GM10266 (cell line): ENCODE measurements at regions not wholly inside any gene's neighbourhood (a gene's known extent, or its start where the extent isn't known, plus 50 kb on each side); places are given as distances from the start of the nearest gene placed in this dataset.

Experiments
- DNase-seq: peaks from one replicate; pipeline ENCODE4 v3.0.0; 2012; ENCODE audit errors: extremely low spot score
- CTCF ChIP-seq: IDR thresholded peaks from 2 replicates; pipeline ENCODE4 v1.5.1; 2012; ENCODE audit warnings: mild to moderate bottlenecking, low read depth; ENCODE audit not compliant: control insufficient read depth, insufficient read depth; ENCODE audit errors: missing control alignments

- DNase-seq, result no peak
- no peak for TF ChIP-seq CTCF
Measured at GRCh38 chr14:58765418-58765831, 127.7 kb downstream of the DACT1 start.

- DNase-seq, result no peak
- TF ChIP-seq CTCF, result no peak
Measured at GRCh38 chr14:58765843-58766242, 128.1 kb downstream of the DACT1 start.

- no peak for TF ChIP-seq CTCF
- DNase-seq, result no peak
Measured at GRCh38 chr14:58769011-58769643, 131.4 kb downstream of the DACT1 start.

- no peak for TF ChIP-seq CTCF
- DNase-seq, result no peak
Measured at GRCh38 chr14:58769771-58770170, 132.0 kb downstream of the DACT1 start.

- no peak for TF ChIP-seq CTCF
- DNase-seq, result no peak
Measured at GRCh38 chr14:58770491-58770982, 132.8 kb downstream of the DACT1 start.

GRCh38 chr14:58771016-58771415, 133.3 kb downstream of the DACT1 start:
- TF ChIP-seq CTCF, result no peak
- no peak for DNase-seq

- TF ChIP-seq CTCF, result no peak
- DNase-seq, result no peak
Measured at GRCh38 chr14:58772116-58772515, 134.4 kb downstream of the DACT1 start.
